HG03139 (cell line): ENCODE measurements at regions not wholly inside any gene's neighbourhood (a gene's known extent, or its start where the extent isn't known, plus 50 kb on each side); places are given as distances from the start of the nearest gene placed in this dataset.

Experiments used
- ATAC-seq: cut with Tn5 transposase; IDR thresholded peaks from one replicate; pipeline ENCODE4 v1.9.1; 2021; ENCODE audit not compliant: unreplicated experiment

DNA sequence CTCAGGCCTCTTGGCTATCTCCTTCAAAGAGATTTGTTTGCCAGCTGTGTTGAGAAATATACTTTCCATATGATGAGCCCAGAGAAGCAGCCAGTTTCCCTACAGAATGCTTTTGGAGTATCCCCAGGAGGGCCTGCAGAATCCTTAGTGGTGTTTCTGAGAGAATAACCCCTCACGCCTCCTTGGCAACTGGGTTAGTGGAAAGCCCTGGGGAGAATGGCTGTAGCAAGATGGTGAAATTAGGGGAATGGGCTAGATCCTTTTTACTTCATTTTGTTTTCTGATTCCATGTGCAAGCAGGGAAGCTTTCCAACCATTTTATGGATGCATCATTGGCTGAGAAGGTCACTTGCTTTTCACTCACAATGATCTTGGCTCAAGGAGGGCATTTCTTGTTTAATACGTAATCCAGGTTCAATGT lies 364.6 kb downstream of the DMRT2 start:
- ATAC-seq = no peak

DNA sequence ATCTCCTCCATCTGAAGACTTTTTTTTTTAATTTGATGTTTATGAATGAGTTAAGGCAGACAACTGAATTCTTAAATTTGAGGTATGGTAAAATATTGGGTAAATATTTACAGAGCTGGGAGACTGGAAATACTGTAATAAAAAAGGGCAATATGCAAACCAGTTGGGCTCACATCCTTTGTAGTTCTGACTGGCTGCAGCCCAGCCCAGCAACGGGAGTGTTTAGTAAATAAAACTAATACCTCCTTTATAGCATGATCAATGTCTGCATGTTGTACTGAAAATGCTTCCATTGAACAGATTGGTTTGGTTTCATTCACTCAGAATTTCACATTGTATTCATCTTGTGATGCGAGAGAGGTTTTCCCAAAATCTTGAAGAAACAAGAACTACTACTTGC lies 365.0 kb downstream of the DMRT2 start:
- ATAC-seq = no peak

DNA sequence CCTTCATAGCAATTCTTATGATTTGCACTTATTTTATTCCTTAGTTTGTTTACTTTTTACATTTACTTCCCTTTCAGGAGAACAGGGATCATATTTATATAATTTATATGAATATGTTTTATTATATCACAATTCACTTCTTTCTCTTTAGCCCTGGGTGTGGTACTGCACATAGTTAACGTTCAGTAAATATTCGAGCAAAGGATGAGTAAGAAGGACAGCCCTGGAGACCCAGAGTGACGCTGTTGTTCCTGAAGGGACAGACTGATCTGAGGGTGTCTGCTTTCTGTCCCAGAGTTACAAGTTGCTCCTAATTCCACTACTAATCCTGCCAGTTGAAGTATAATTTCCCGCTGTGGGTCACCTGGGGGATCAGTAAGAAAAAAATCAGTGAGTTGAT lies 366.1 kb downstream of the DMRT2 start:
- no peak for ATAC-seq

DNA sequence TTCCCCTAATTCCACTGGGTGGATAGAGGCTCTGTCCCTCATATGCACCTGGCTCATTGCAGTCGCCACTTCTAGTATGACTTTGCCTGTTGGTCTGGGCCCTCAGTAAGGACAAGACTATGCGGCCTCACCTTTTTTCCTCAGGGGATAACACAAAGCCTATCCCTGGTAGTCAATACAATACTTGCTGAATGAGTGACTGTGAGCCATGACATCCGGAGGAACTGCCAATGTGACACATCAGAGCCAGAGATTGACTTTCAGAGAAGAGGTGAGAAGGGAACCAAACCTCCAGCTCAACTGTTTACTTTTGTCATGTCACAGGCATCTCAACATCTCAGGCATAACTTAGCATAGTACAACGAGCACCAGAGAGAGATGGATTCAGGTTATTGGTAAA lies 371.3 kb downstream of the DMRT2 start:
- no peak for ATAC-seq

DNA sequence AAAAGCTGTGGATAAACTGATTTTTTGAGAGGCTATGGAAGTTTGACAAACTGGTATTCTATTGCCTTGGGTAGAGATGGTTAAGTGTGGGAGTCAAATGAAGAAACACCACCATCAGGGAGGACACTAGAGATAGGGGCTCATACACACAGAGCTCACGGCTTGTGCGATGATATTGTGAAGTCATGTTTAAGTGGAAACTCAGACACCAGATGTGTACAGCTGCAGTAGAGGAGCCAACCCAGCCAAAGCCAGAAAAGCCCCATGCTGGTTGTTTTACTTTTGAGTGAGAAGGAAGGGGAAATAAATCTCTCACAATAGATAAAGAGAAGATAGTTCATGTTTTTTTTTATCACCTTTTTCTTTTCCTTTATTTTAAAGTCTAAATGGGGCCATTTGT lies 377.7 kb downstream of the DMRT2 start:
- no peak for ATAC-seq

DNA sequence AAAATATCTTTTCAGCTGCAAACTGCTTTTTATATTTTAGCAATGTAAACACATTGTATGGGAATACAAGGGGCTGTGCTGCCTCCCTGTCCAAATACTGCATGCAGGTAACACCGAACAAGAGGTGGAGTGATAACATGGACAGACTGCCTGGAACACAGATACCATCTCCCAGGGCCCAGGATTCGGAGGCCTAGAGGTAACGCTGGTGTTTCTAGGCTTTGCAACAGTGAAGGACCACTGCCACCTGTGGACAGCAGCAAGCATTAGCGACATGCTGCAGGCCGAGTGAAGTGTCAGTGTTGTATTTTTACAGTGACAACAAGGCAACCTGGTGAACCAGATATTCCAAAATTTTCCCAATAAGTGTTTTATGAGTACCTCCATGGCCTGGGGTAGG lies 379.1 kb downstream of the DMRT2 start:
- ATAC-seq = no peak

DNA sequence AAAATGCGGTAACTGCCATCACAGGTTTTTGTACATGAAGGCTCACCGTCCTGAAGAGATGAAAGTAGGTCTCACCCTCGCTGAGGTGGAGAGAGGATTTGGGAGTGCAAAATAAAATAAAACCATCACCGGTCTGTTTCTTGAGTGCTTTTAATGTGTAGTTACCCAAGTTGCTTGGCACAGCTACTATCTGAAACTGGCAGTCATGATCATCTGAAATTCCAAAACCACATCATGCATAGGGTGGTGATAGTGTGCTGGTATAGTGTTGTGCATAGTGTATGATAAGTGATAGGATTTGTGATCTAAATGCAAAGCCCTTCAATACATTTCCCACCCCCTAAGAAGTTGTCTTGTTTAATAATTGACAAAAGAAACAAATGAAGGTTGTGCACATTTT lies 381.3 kb downstream of the DMRT2 start:
- no peak for ATAC-seq

DNA sequence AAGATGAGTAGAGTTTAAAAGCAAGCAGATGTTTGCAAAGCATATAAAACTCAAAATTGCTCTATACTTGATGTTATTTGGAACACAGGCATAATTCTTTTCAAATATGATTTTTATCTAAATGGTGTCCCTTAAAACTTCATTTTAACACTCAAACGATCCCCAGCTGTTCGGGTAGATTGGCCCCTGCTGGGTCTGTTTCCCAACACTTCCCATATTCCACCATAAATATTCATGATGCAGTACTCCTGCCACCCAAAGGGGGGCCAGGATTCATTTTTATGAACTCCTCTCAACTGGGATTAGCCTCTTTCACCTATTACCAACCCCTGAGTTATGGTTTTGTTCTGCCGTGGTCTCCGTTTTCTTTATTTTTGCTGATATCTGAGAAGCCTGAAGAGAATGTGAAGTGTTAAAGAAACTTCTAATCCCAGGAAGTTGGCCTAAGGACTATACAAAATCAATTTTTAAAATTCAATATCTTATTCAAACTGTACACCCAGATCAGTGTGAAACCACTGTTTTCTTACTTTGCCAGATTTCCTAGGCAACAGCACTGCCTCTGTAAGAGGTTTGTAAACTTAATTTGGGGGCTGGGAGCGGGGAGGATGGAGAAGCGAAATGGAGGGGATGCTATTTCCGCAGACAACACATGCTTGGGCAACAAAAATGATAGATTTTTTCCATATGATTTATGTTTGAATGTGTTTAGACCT lies 384.1 kb downstream of the DMRT2 start:
- ATAC-seq = no peak

DNA sequence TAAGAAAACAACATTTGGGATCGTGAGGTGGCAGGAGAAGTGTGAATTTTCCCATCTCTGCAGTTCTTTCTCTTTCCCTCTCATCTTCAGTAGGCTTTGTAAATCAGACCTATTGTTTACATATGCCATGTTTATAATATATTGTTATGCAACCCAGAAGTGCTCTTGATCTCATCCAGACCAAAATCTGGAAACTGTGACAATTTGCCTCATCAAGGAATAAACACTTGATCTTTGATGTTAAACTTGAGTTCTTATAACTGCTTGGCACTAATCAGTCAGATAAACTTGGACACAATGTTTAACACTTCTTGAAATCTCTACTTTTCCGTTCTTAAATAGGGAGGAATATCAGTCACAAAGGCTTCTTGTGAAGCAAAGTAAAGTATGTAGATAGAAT lies 384.7 kb downstream of the DMRT2 start:
- ATAC-seq = no peak

DNA sequence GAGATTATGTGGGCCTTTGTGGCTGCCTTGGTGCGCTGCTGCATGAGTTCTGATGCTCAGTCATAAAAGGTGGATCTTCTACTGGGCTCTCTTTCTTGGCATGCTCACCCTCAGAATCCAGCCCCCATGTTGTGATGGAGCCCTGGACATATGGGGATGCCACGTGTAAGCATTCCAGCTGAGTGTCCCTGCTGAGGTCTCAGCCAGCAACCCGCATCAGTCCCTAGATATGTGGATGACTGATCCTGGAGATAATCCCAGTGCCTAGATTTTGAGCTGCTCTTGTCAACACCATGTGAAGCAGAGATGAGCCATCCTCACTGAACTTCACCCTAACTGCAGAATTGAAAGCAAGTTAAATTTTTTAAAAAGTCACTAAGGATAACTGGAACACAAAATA lies 390.1 kb downstream of the DMRT2 start:
- ATAC-seq = no peak

DNA sequence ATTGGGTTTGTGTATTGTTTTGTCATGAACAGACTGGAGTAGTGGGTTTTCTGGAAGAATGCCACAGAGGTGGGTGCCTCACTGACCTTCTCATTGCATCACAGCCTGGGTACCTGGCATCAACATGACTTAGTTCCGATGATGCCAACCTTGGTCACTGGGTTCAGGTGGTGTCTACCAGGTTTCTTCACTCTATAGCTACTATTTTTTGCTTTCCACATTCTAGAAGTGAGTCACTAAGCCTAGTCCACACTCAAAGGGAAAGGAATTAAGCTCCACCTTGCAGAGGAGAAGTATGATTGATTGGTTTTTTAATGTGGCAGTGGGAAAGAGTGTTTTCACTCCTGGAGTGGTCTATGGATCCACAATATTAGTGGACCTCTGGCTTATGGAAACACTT lies 391.9 kb downstream of the DMRT2 start:
- ATAC-seq = no peak

DNA sequence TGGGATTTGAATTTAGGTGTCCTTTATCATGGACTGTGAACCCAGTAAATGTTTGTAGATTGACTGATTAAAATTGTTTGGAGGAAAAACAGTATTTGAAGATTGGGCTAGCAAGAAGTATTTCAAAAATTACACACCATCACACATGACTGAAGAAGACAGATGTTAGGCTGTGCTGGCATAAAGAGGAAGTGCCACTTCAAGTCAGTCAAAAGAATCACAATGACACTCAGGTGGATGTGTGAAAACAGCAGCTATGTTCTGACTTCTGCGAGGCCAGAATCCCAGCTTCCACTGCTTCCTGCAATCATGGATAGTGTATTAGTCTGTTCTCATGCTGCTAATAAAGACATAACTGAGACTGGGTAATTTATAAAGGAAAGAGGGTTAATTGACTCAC lies 393.3 kb downstream of the DMRT2 start:
- ATAC-seq = no peak

DNA sequence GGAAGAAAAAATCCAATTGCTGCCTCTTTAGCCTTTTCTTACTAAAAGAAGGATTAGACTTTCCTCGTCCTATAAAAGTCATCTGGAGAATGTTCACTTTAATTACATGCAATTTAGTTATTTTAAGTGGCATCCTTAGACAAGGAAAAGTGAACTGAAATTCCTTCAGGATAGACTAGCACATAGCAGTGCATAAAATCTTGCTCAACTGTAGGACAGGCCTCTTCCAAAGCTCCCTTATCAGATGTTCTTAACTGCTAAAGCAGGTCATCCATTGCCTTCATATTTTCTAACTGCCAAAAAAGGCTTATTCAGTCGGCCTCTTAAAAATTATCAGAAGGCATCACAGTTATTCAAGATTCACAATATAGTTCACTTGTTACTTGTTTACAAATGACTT lies 396.5 kb downstream of the DMRT2 start:
- ATAC-seq = no peak

DNA sequence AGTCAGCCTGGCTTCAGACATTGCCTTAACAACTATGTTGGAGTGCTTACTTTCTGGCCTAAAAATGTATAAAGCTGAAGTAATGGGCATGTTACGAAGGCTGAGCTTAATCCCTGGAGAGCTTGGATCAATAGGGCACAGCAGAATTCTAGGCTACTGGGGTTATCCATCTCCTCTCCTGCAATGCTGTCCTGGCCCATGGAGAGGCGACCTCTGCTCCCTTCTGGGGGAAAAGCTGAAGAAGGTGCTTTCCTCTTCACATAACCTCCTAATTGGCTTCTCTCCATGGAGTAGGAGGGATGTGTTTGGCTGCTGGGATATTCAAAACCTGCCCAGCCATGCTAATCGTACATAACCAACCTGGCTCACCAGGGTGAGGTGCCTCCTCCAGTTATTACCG lies 403.5 kb downstream of the DMRT2 start:
- ATAC-seq = no peak

DNA sequence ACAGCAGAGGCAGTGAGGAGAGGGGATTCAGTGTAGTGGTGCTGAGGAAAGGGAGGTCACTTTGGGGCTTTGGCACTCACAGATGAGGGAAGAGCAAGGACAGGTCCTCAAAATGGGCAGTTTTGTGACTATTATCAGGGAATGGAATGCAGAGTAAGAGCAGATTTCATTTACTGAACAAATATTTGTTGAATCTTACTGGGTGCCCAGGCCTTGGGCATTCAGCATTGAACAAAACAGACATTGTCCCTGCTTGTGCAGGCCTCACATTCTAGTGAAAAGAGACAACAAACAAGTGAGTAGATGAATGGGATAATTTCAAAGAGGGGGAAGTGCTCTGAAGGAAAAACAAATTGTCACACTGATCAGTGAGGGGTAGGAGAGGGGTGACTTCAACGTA lies 404.1 kb downstream of the DMRT2 start:
- ATAC-seq = no peak

DNA sequence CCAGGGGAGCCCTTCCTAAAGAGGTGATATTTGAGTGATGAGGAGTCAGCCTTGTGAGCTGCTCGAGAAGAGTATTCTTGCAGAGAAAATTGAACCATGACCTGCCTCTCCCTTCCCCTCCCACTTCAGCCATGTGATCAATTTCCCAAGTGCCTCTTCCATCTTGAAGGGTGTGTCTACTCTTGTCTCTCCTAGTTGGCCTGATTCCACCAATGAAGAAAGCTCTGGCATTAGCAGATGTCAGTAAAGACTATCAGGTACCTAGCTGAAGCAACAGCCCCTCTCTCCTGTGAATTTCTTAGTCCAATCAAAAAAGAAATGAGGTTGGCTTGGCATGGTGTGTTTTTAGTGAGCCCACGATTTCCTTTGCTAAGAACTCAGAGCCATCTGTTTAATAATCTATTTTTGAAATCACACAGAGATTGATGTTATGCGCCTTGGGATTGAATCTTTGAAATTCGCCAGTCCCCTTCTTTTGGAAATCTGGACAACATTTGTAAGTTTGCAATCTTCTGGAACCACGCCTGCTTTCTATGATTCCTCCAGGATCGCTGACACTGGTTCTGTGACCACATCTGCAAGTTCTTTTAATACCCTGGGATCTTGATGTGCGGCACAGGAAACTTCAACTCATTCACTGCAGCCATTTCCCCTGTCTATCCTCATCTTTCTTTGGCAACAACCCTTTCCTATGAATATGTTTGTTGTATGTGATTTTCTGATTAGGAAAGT lies 404.6 kb downstream of the DMRT2 start:
- no peak for ATAC-seq

DNA sequence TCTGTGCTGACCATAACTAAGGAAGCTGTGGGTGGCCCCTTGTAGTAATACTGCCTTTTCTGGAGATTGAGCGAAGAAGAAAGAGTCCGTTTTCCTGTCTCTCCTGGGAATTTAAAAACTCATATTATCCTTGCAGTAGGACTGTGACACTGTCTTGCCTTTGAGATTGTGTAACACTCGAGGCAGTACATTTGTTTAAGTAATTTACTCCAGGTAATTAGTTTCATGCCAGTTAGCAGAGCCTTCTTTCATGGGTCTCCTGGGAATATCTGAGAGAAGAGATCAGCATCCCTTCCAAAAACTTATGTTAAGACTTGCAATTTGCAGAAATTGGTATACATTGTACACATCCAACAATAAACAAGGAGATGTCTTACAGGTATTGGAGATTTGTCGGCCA lies 405.6 kb downstream of the DMRT2 start:
- ATAC-seq = no peak

DNA sequence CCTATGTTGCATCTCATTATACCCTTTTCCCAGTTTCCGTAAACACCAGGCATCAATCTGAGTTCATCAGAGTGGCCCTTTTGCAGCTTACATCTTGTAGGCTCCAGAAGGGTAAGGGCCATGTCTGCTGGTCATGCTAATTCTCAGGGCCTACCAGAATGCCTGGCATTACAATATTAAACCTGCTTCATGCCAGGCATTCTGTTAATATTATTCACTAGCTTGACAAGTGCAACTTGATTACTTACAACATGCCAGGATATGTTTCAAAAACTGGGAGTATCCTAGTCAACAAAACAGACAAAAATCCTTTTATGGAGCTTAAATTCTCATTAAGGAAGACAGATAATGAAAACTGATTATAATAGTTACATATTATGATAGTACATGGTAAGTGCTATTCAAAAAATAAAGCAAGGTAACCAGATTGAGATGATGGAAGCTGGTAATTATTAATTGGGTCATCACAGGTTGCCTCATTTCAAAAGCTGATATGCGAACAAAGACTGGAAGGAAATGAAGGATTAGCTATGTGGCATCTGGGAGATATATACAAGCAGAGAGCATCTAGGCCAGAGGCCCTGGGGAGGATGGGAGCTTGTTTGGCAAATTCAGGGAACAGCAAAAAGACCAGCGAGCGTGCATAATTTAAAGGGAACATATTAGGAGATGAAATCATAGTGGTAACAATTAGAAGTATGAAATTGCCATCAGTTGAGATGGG lies 406.3 kb downstream of the DMRT2 start:
- no peak for ATAC-seq

DNA sequence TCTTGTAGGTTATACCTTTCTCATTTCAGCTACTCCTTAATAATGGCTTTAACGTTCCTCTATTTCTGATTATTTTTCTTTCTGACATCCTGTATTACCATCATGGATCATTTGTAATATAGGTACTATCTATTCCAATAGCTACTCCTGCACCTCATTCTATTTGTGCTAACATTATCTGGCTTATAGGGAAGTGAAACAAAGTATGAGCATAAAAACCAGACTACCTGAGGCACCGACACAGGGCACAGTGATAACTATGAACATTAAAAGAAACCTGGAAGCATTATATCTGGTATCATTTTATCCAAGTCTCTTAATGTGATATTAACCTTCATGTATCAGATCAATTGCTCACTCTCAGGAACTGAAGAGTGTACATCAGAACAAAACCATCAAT lies 407.3 kb downstream of the DMRT2 start:
- ATAC-seq = no peak

DNA sequence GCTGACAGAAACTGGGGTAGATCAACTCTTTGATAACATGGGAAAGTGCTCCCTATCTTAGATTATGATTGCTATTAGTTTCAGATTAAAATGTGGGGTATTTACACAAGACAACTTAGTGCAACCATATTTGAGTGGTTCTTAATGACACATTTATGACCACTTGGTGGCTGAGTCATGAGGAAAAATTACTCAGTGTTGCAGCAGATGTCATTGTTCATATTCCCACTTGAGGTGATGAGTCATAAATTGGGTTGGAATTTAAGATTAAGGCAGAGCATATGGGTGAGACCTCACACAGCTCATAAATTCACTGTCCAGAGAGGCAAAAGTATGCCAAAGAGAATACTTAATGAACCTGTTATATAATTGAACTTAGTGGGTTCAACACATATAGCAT lies 408.3 kb downstream of the DMRT2 start:
- ATAC-seq = no peak

DNA sequence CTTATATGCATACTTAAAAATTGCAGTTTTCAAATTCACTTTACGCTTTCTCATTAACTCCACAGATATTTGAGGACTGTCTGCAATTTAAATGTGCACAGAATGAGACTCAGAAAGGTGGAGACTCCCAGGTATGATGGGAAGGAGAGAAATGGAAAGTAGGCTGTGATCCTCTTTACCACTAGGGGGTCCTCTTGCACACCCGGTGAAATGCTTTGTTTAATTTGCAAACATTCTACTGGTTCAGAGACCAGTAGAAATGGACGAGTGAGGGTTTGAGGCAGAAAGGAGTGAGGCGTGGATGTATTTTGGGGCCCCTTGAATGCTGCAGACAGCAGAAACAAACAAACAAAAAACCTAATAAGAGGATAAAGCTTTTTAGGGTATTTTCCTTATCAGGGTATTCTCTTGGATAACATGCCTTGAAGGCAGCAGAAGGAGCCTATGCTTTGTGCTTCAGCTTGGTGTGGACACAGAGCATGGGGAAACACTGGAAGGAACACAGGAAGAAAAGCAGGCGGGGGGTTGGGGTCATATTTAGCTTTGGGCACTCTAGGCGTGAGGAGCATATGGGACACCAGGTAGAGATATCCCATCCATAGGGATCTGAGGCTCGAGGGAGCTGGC lies 410.1 kb downstream of the DMRT2 start:
- no peak for ATAC-seq

DNA sequence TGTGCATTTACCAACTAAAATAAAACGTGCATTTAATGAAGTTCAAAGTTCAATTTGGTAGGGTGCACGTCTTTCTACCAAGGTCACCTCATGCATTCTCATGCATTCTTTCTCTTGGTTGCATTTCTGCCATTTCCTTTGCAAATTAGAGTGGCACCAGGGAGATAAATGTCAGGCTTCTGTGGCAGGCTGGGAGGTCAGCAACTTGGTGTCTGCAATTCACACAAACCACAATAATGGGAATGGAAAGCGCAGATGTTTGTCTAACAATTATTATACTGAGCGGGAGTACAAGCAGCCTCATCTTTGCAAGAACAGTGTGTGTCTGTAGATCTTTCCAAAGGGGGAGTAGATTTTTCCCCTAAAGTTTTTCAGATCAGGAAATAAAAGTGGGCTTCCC lies 411.7 kb downstream of the DMRT2 start:
- ATAC-seq = no peak
